H1 (cell line): ENCODE measurements at regions not wholly inside any gene's neighbourhood (a gene's known extent, or its start where the extent isn't known, plus 50 kb on each side); places are given as distances from the start of the nearest gene placed in this dataset.

Experiments
- CTCF ChIA-PET: fragments of 300-600 bp; sonication (Branson Sonifier 250); formaldehyde crosslinking; loops from one replicate; lab custom pipeline; 2021; ENCODE audit not compliant: partially characterized antibody; lab: Charles Lee
- POLR2A ChIA-PET: fragments of 300-600 bp; sonication (Branson Sonifier 250); formaldehyde crosslinking; loops from one replicate; lab custom pipeline; 2021; ENCODE audit warnings: inconsistent platforms; ENCODE audit not compliant: partially characterized antibody; lab: Charles Lee
- DNase-seq, 2 experiments: peaks; one replicate each; pipeline versions ENCODE4 v3.0.0 to v3.0.0-alpha.2; 2010 to 2022; ENCODE audit warnings: low spot score in 2 of 2, low read depth in 1 of 2, mixed read lengths in 1 of 2
- FAIRE-seq: peaks from 2 replicates; lab custom pipeline; 2011; peaks lifted over from hg19 to GRCh38; lab: Jason Lieb, UNC
- H2AFZ ChIP-seq: 2 replicates; pipeline ENCODE4 v1.8.1; 2012; ENCODE audit warnings: low read length, inconsistent platforms
- H2AK5ac ChIP-seq: 2 replicates; pipeline ENCODE4 v1.6.1; 2013; ENCODE audit warnings: low read depth, low read length
- H2BK120ac ChIP-seq: replicated peaks from 2 replicates; pipeline ENCODE3; 2013; ENCODE audit warnings: low read depth, low read length, inconsistent platforms
- H2BK12ac ChIP-seq: 2 replicates; pipeline ENCODE4 v1.6.1; 2013; ENCODE audit warnings: low read depth, low read length
- H2BK15ac ChIP-seq: 2 replicates; pipeline ENCODE4 v1.6.1; 2013; ENCODE audit warnings: low read length
- H2BK20ac ChIP-seq: 2 replicates; pipeline ENCODE4 v1.6.1; 2013; ENCODE audit warnings: low read length
- H2BK5ac ChIP-seq: 2 replicates; pipeline ENCODE4 v1.6.1; 2013; ENCODE audit warnings: low read depth, low read length
- H3K14ac ChIP-seq: 2 replicates; pipeline ENCODE4 v1.6.1; 2013; ENCODE audit warnings: inconsistent platforms; ENCODE audit not compliant: insufficient read length
- H3K18ac ChIP-seq: 2 replicates; pipeline ENCODE4 v1.6.1; 2013; ENCODE audit warnings: low read length; ENCODE audit errors: extremely low read depth
- H3K23ac ChIP-seq: 2 replicates; pipeline ENCODE4 v1.6.1; 2013; ENCODE audit warnings: inconsistent platforms; ENCODE audit not compliant: insufficient read length
- H3K23me2 ChIP-seq: 2 replicates; pipeline ENCODE4 v1.6.1; 2013; ENCODE audit warnings: low read depth, low read length
- H3K27ac ChIP-seq: 2 replicates; pipeline ENCODE4 v1.6.1; 2011; ENCODE audit warnings: low read depth, low read length, inconsistent platforms
- H3K27me3 ChIP-seq, 4 experiments: replicated peaks in 1 of 4; 1 replicate in 1 of 4; 2 replicates in 3 of 4; pipeline versions ENCODE4 v1.6.1 to v1.8.1; 2011 to 2013; ENCODE audit warnings: low read length in 3 of 4, mild to moderate bottlenecking in 3 of 4, inconsistent platforms in 2 of 4, mixed read lengths in 2 of 4, moderate library complexity in 1 of 4; ENCODE audit not compliant: control insufficient read depth in 3 of 4, insufficient read depth in 3 of 4; ENCODE audit errors: extremely low read depth in 1 of 4
- H3K36me3 ChIP-seq, 4 experiments: 2 replicates each; pipeline versions ENCODE4 v1.6.1 to v1.8.1; 2011 to 2013; ENCODE audit warnings: mild to moderate bottlenecking in 4 of 4, low read length in 3 of 4, moderate library complexity in 2 of 4, control low read depth in 1 of 4, inconsistent platforms in 1 of 4; ENCODE audit not compliant: insufficient read depth in 4 of 4, control insufficient read depth in 2 of 4
- H3K4ac ChIP-seq: replicated peaks from 2 replicates; pipeline ENCODE3; 2013; ENCODE audit warnings: low read length, low read depth, mixed read lengths, inconsistent platforms; ENCODE audit not compliant: insufficient read length
- H3K4me1 ChIP-seq, 4 experiments: replicated peaks in 1 of 4; 1 replicate in 1 of 4; 2 replicates in 3 of 4; pipeline versions ENCODE4 v1.6.1 to v1.8.1; 2011 to 2013; ENCODE audit warnings: low read length in 3 of 4, inconsistent platforms in 2 of 4, mixed read lengths in 1 of 4; ENCODE audit not compliant: insufficient read depth in 4 of 4, control insufficient read depth in 3 of 4
- H3K4me2 ChIP-seq, 2 experiments: 2 replicates each; pipeline versions ENCODE4 v1.6.1 to v1.8.1; 2011 to 2013; ENCODE audit warnings: low read depth in 2 of 2, low read length in 2 of 2, control low read depth in 1 of 2, inconsistent platforms in 1 of 2, mild to moderate bottlenecking in 1 of 2; ENCODE audit not compliant: insufficient read depth in 1 of 2
- H3K4me3 ChIP-seq, 4 experiments: fragments of 200-600, 300-600 bp in 1 of 4; sonication (generic), shearing (Covaris generic), sonication (Bioruptor Twin) in 1 of 4; 2 replicates each; pipeline versions ENCODE4 v1.5.1 to v1.8.1; 2011 to 2016; ENCODE audit warnings: low read length in 4 of 4, low read depth in 3 of 4, control low read depth in 2 of 4, inconsistent platforms in 2 of 4, mild to moderate bottlenecking in 2 of 4, mixed read lengths in 1 of 4, moderate library complexity in 1 of 4; ENCODE audit not compliant: insufficient read depth in 2 of 4; ENCODE audit errors: extremely low read depth in 1 of 4
- H3K56ac ChIP-seq: replicated peaks from 2 replicates; pipeline ENCODE3; 2013; ENCODE audit warnings: low read depth, mild to moderate bottlenecking, mixed read lengths, low read length, inconsistent platforms; ENCODE audit not compliant: insufficient read length
- H3K79me1 ChIP-seq: 2 replicates; pipeline ENCODE4 v1.6.1; 2013; ENCODE audit warnings: low read depth, low read length, control low read depth
- H3K79me2 ChIP-seq, 2 experiments: 2 replicates each; pipeline versions ENCODE4 v1.6.1 to v1.8.1; 2012 to 2013; ENCODE audit warnings: low read length in 2 of 2, mild to moderate bottlenecking in 2 of 2, inconsistent platforms in 1 of 2; ENCODE audit not compliant: insufficient read depth in 2 of 2, control insufficient read depth in 1 of 2
- H3K9ac ChIP-seq, 4 experiments: replicated peaks in 1 of 4; 1 replicate in 1 of 4; 2 replicates in 3 of 4; pipeline versions ENCODE4 v1.6.1 to v1.8.1; 2011 to 2013; ENCODE audit warnings: low read depth in 3 of 4, low read length in 3 of 4, control low read depth in 2 of 4, mild to moderate bottlenecking in 2 of 4, moderate library complexity in 2 of 4, inconsistent platforms in 1 of 4; ENCODE audit errors: extremely low read depth in 1 of 4
- H3K9me3 ChIP-seq, 2 experiments: 2 replicates each; pipeline versions ENCODE4 v1.6.1 to v1.8.1; 2012 to 2013; ENCODE audit warnings: mild to moderate bottlenecking in 2 of 2, moderate library complexity in 2 of 2, control low read depth in 1 of 2, inconsistent platforms in 1 of 2, low read depth in 1 of 2, low read length in 1 of 2, mixed read lengths in 1 of 2; ENCODE audit not compliant: insufficient read depth in 2 of 2
- H4K20me1 ChIP-seq, 2 experiments: replicated peaks in 1 of 2; 2 replicates each; pipeline versions ENCODE3 to v1.8.1; 2011 to 2013; ENCODE audit warnings: inconsistent platforms in 2 of 2, low read length in 2 of 2, mild to moderate bottlenecking in 1 of 2; ENCODE audit not compliant: insufficient read depth in 2 of 2, control insufficient read depth in 1 of 2
- H4K5ac ChIP-seq: 2 replicates; pipeline ENCODE4 v1.6.1; 2013; ENCODE audit warnings: low read length, low read depth, mixed read lengths, inconsistent platforms; ENCODE audit not compliant: insufficient read length
- H4K8ac ChIP-seq: 2 replicates; pipeline ENCODE4 v1.8.0; 2013; ENCODE audit warnings: mild to moderate bottlenecking, moderate library complexity, low read length, inconsistent platforms; ENCODE audit not compliant: insufficient read depth; ENCODE audit errors: extremely low read depth
- H4K91ac ChIP-seq: replicated peaks from 2 replicates; pipeline ENCODE3; 2013; ENCODE audit warnings: low read length, mixed read lengths, inconsistent platforms; ENCODE audit not compliant: insufficient read length
- KDM4A ChIP-seq: IDR thresholded peaks from one replicate; pipeline ENCODE4 v1.7.1; 2012; ENCODE audit warnings: low read depth, mild to moderate bottlenecking, moderate library complexity, low read length, inconsistent platforms; ENCODE audit not compliant: severe bottlenecking
- PHF8 ChIP-seq: fragments of 200-600 bp; sonication (generic); conservative IDR thresholded peaks from 2 replicates; pipeline ENCODE4 v1.7.1; 2012; ENCODE audit warnings: low read depth, mild to moderate bottlenecking, inconsistent platforms, low read length, moderate library complexity
- POLR2A ChIP-seq, 2 experiments: IDR thresholded peaks; 1 replicate in 1 of 2; 2 replicates in 1 of 2; pipeline ENCODE4 v1.6.1; 2011; ENCODE audit warnings: low read depth in 2 of 2, low read length in 2 of 2, mild to moderate bottlenecking in 2 of 2; ENCODE audit errors: control extremely low read depth in 1 of 2
- RAD21 ChIP-seq, 2 experiments: IDR thresholded peaks in 1 of 2; conservative IDR thresholded peaks in 1 of 2; 2 replicates each; pipeline ENCODE4 v1.6.1; 2011; ENCODE audit warnings: low read depth in 2 of 2, low read length in 2 of 2, improper control_type of control experiment in 1 of 2, inconsistent platforms in 1 of 2, mild to moderate bottlenecking in 1 of 2, moderate library complexity in 1 of 2
- SP4 ChIP-seq: IDR thresholded peaks from 2 replicates; pipeline ENCODE4 v1.6.1; 2012; ENCODE audit warnings: low read length, inconsistent platforms
- WGBS, 2 experiments: shearing (Covaris generic) in 1 of 2; methylation state at CpG; one replicate each; pipeline versions ENCODE4 v1.1.6 to v1.1.7; 2013 to 2015; ENCODE audit warnings: low lambda C conversion rate in 2 of 2, mixed read lengths in 2 of 2, inconsistent platforms in 1 of 2, low coverage in 1 of 2, missing lambda C conversion rate in 1 of 2; ENCODE audit not compliant: insufficient replicate concordance in 2 of 2, insufficient coverage in 1 of 2, insufficient read length in 1 of 2; ENCODE audit errors: extremely low coverage in 1 of 2, missing lambda C conversion rate in 1 of 2; 5-methylcytosine and 5-hydroxymethylcytosine counted together
- TF ChIP-seq, protein P1 (sequence below), 3 experiments: IDR thresholded peaks; 1 replicate in 2 of 3; 2 replicates in 1 of 3; pipeline versions ENCODE4 v1.5.1 to v1.6.1; 2011; ENCODE audit warnings: low read length in 3 of 3, mild to moderate bottlenecking in 3 of 3, inconsistent platforms in 2 of 3, low read depth in 1 of 3, moderate library complexity in 1 of 3; ENCODE audit not compliant: insufficient read depth in 1 of 3; ENCODE audit errors: control extremely low read depth in 1 of 3

DNA sequence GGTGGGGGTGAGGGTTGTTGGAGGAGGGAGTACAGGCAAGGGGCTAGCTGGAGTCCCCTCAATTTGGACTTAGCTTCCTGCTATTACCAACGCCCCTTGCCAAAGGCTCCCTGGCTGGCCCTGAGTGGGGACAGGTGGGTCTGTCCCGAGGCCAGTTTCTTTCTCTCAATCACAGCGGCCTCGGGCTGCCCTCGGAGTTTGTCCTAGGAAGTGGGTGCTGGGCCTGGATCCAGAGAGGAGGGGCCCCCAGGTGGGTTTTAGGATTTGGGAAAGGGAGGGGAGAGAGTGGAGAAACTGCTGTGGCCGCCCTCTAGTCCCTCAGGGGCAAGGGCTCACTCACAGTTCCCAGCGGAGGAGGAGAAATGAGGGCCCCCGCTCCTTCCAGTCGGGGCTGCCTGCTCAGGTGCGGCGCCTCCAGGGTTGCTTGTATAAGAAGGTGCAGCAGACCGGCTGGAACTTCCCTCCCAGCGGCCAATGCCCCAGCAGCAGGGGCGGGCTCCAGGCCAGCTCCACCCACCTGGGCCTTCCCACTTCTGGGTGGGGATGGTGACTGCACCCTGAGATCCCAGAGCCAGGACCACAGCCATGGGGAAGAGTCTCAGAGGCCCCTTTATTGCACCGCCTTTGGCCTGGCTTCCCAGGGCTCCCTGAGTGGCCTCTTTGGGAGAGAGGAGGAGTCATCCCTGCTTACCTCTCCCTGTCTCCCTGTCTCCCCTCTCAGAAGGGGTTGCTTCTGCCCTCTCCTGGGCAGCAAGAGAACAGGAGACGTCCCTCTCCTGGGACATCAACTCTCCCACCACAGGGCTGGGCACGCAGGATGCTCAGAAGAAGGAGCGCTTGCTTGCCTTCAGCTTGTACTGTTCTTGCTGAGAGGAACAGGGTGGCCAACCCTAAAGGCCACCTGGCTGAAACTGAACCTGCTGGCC, 112.0 kb upstream of the SMURF2 start:
- DNase-seq (peak; percentile 72 to 93), FAIRE-seq (no peak)
- Histone ChIP-seq H3K79me1 (no peaks in the 10 kb centered on the region), H3K27me3 (peaks cover 18 to 41% (median 37%) of the 10 kb centered on the region in 4 experiments), H3K4me2 (peak overlapping the region; percentile 64 to 72), H2BK120ac (no peak overlapping the region), H3K23ac (no peak overlapping the region), H4K8ac (no peak overlapping the region; the same call in 1 of the 2 replicates), H3K36me3 (peaks cover 0 to 4% (median 0%) of the 10 kb centered on the region in 4 experiments; a peak in 1 of 8 replicates), H3K9me3 (no peaks in the 10 kb centered on the region), H2BK12ac (no peak overlapping the region), H2BK20ac (no peak overlapping the region), H4K20me1 (peaks cover 0 to 3% of the 10 kb centered on the region in 2 experiments), H2AK5ac (no peak overlapping the region), H3K4ac (no peak overlapping the region), H4K91ac (no peak overlapping the region), H4K5ac (peak overlapping the region; percentile 32), H2BK5ac (0 out of 2 replicates have a peak overlapping the region, but pooled peaks have one; percentile 66), H2AFZ (no peak overlapping the region), H3K4me3 (peak overlapping the region; percentile 46 to 69 (median 54)), H3K23me2 (no peaks in the 10 kb centered on the region; the same call in 1 of the 2 replicates), H3K79me2 (no peaks in the 10 kb centered on the region; a peak in 1 of 4 replicates), H3K9ac (peak overlapping the region in 1 of 4 experiments; percentile 19; a peak in 2 of 7 replicates), H3K4me1 (peaks cover 2 to 20% (median 6%) of the 10 kb centered on the region in 4 experiments), H2BK15ac (no peak overlapping the region), H3K56ac (no peak overlapping the region), H3K14ac (no peak overlapping the region), H3K18ac (peak overlapping the region; percentile 60), H3K27ac (no peak overlapping the region; the same call in 1 of the 2 replicates)
- POLR2A ChIA-PET: interaction anchor here (1.2 to 2.1 kb wide), 2 partner anchors 11 to 269 kb away, joined by 3 to 6 read pairs; no protein-coding TSS in a partner anchor
- WGBS, 2 experiments: 9% methylated on average over 18 of the region's 18 CpGs; no CpG with 5 or more reads in 1 of the 2 experiments
- CTCF ChIA-PET: interaction anchor here (0.8 to 6.2 kb wide), 12 partner anchors 10 to 226 kb away, joined by 3 to 28 read pairs (median 4); no protein-coding TSS in a partner anchor
- TF ChIP-seq, protein P1, sequence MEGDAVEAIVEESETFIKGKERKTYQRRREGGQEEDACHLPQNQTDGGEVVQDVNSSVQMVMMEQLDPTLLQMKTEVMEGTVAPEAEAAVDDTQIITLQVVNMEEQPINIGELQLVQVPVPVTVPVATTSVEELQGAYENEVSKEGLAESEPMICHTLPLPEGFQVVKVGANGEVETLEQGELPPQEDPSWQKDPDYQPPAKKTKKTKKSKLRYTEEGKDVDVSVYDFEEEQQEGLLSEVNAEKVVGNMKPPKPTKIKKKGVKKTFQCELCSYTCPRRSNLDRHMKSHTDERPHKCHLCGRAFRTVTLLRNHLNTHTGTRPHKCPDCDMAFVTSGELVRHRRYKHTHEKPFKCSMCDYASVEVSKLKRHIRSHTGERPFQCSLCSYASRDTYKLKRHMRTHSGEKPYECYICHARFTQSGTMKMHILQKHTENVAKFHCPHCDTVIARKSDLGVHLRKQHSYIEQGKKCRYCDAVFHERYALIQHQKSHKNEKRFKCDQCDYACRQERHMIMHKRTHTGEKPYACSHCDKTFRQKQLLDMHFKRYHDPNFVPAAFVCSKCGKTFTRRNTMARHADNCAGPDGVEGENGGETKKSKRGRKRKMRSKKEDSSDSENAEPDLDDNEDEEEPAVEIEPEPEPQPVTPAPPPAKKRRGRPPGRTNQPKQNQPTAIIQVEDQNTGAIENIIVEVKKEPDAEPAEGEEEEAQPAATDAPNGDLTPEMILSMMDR (IDR thresholded peaks at IDR 0.05; ENCODE audit: control extremely low read depth in 1 of 3, insufficient read depth in 1 of 3, low read depth in 1 of 3, low read length in 3 of 3): peak; percentile 54 to 85 (median 79)
- TF ChIP-seq KDM4A: peak; percentile 61
- TF ChIP-seq PHF8: peak; percentile 49
- TF ChIP-seq RAD21 (IDR thresholded peaks at IDR 0.05 in 1 of 2, conservative IDR thresholded peaks at IDR 0.05 in 1 of 2; ENCODE audit: low read depth in 2 of 2, low read length in 2 of 2): peak; percentile 54
- 0 out of 2 replicates have a peak, but pooled peaks have one; percentile 30 for TF ChIP-seq SP4
- peak in 1 of 2 experiments; percentile 75; a peak in 2 of 3 replicates for TF ChIP-seq POLR2A (IDR thresholded peaks at IDR 0.05; ENCODE audit: control extremely low read depth in 1 of 2, low read depth in 2 of 2, low read length in 2 of 2)
